HG03575 (cell line): ENCODE measurements at regions not wholly inside any gene's neighbourhood (a gene's known extent, or its start where the extent isn't known, plus 50 kb on each side); places are given as distances from the start of the nearest gene placed in this dataset.

Experiments used
- ATAC-seq: cut with Tn5 transposase; IDR thresholded peaks from one replicate; pipeline ENCODE4 v1.9.1; 2021; ENCODE audit not compliant: unreplicated experiment, insufficient number of reproducible peaks, low FRiP score; ENCODE audit errors: extremely low read depth

DNA sequence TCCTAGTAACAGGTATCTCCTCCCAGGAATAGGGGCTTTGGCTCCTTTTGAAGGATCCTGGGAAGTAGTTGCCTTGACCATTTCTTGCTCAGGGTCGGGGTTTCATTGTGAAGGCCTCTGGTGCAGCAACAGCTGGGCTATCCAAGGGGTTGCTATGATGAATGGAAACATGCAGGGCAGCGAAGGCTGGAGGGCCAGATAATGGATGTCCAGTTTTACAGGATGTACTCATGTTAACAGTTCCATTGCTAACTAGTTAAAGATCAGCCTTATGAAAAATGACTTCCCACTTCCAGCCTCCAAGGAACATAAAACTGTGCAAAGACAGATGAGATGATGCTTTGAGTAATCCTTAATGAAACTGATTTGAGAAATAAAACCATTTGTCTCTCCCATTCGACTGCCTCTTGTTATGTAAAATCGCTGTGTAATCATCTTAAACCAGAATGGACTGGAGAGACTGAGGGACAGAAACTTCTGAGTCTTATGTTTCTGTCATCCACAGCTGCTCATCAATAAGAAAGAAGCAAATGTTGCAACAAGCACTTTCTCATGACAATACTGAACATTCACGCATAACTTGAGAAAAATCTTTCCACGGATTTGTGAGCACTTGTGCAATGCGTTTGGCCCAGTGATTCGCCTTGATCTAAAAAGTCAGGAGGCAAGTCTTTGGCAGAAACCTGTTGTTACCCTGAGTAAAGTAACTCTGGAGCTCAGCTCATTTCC, 473.5 kb upstream of the RGMA start:
- no peak for ATAC-seq

DNA sequence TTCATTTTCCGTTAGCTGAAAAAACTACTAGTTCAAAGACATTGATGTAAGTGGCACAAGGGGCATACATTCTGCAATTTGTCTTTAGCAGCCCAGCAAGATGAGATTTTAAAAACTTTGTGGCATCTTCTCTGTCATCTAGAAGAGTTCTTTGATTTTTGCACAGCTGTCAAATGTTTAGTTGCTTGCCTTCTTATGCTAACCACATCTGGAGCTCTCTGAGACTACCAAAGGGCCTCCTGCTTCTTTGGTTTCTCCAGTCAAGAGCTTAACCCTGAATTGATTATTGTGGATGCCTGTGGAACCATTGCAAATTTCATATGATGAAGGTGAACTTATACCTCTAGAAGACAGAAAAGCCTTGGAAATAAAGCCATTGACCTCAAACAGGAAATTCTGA, 468.7 kb upstream of the RGMA start:
- ATAC-seq = no peak

DNA sequence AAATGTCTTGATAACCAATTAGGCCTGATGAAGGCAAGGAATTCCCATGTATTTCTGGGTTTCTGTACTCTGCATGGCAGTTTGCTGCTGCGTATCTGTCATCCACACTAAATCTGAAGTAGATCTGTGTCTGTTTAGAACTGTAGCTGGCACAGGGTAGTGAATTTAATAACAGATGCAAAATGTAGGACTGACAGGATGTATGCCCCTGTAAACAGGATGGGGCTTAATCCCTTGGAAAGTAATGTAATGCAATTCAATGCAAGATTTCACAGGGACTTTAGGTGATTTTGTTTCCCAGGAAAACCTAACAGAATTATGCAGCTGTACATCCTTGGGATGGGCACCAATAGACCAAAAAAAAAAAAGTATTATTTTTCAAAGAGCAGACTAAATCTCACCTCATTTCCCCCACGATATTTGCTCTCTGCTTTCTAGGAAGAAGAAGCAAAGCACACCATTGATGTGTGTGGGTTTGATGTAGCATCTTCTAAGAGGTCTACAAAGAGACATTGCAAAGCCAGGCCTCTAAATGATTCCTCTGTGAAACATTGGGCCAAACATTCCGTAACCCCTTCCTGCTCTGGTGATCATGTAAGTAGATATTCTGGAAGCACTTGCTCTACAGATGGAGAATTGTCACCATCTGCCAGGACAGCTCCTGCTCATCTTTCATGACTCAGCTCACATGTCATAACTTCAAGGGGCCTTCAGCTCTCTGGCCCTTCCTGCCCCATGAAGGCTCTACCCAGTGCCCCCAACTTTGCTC, 464.3 kb upstream of the RGMA start:
- ATAC-seq = no peak

DNA sequence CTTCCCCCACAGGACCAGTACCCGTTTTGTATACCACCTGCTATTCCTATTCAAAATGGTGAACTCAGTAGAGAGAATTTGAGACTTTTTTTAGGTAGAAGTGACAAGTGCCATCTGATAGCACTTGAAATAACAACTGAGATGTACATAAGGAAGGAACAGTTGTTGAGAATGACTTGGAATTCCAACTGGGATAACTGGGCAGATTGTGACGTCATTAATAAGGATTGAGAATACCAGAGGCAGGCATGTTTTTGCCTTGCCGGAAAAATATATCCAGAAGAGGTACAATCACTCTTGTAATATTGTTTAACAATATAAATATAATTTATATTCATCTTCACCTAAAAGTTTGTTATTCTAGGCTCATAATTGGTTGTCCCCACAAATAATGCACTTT, 454.1 kb upstream of the RGMA start:
- no peak for ATAC-seq

- ATAC-seq = no peak
These were observed 438.5 kb upstream of the RGMA start for GRCh38 chr15:93527374-93528050.

- no peak for ATAC-seq
These were observed 435.4 kb upstream of the RGMA start for GRCh38 chr15:93524432-93524831.

DNA sequence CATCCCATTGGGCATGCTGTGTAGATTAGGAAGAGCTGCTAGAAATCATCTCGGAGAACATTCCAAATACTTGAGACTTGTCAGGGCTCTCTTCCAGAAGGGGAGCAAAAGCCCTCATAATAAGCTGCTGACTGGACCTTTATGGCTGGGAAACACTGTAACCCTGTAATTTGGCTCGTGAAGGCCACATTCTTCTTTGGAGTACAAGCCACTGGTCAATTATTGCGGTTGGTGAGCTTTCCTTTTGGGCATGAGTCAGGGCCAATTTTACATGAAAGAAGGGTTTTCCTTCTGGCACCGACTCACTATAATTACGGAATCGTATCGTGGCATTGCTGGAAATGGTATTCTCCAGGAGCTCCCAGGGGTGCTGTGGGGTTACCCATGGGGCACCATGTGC, 434.5 kb upstream of the RGMA start:
- ATAC-seq = no peak

DNA sequence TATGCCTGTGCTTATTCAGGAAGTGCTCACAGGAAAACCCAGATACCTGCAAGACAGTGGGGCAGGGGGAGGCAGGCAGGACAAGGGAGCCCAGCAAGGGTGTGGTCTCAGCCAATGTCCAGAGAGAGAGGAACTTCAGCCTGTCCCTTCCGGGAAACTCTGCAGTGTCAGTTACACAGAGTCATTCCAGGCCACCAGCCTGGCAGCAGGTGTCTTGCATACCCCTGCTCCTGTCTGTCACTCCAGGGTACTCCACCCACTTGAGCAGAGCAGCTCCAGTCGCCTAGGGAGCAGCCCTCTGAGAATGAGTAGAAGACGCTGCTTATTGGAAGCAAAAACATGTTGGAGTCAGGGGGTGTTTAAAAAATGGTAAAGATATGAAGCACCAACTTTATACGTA, 431.2 kb upstream of the RGMA start:
- ATAC-seq = no peak

DNA sequence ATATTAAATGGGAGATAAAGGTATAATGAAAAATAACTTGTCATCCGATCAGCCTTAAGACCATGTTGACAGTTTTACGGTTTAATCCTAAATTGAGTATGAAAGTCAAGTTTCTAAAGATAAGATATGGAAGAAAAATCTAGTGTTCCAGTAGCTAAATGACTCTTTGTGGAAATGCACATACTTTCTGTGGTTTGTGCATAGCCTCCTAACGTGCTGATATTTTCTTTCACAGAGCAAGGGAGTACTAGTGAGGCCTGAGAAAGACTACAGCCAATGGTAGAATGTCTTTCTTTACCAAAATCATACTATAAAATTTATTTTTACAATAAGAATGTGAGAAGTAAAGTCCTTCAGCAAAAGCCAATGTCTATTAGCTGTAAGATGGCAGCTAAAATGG, 430.6 kb upstream of the RGMA start:
- ATAC-seq = no peak

DNA sequence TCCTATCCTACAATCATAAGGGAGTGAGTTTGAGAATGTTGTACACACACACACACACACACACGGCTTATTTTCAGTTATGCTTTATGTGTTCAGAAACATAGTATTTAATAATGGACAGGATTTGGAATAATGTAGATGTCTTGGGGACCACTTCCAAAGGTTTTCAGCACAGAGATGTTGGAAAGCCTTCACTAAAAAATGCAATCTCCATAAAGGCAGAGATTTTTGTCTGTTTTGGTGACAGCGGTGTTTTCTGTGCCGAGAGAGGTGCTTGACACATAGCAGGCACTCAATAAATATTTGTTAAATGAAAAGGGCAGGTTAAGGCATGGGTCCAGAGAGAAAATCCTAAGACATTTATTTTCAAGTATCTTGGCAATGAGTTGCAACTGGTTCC, 428.2 kb upstream of the RGMA start:
- no peak for ATAC-seq

DNA sequence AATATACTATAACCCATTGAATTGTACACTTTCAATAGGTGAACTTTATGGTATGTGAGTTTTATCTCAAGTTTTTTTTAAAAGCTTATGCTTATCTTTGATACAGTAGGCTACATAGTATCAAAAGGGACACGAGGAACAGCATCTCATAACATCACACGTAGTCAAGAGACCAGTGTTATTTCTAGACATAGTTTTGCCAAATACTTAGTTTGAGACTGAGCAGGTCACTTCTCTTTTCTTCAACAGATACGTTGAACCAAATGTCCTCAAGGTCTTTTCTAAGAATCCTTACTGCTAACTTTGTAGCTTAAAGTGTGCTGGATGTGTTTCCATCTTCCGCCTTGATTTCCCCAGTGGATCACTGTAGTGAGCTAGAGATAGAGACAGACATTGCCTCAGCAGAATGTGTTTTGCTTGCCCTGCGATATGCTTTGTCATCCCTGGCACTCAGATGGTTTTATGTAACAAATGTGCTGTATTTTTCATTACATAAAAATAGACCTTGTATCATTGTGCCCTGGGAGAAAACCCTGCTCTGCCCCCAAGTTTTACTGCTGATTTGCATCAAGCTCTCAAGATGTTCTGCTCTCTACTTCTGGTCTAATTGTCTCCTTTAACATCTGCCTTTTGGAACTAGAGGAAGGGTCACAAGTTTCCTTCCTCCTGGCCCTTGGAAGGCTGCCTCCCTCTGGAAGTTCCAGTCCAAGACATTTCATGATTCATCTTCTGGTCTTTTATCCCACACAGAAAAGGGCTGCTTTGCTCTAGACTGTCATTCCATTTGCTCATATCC, 426.4 kb upstream of the RGMA start:
- ATAC-seq = no peak

- no peak for ATAC-seq
These were observed 417.6 kb upstream of the RGMA start for GRCh38 chr15:93506646-93507045.

GRCh38 chr15:93505506-93505905, 416.5 kb upstream of the RGMA start:
- no peak for ATAC-seq

- no peak for ATAC-seq
These were observed 412.9 kb upstream of the RGMA start for GRCh38 chr15:93501946-93502345.

DNA sequence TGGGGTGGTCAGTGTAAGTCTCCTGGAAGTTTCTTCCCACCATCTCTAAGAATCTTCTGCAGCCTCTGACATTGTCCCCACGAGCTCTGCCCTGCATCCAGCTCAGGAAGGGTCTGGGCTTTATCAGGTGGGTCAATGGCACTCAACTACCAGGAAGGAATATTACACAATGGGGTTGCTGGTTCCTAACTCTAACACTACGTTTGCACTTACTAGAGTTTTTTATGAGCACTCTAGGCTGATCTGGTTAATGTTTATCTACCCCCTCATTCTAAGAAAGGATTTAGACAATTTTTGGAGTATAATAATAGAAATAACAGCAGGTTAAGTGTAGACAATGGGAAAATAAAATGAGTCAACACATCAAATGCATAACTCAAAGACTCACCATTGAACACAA, 411.1 kb upstream of the RGMA start:
- ATAC-seq = no peak

DNA sequence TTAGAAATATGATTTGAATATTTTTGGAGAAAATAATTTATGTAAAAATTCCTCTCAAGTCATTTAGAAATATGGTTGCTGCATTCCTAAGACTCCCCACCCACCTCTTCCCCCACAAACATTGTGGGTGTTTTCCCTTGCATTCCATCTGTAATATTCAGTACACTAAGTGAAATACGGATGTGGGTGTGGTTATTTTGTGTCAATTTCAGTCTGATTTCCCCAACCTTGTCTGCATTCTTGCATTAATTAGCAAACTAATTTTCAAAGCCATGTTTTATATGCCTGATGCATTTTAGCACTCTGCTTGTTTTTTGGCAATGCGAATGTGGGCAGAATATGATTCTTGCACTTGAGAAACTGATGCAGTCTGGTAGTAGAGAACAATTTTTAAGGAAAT, 408.3 kb upstream of the RGMA start:
- no peak for ATAC-seq

DNA sequence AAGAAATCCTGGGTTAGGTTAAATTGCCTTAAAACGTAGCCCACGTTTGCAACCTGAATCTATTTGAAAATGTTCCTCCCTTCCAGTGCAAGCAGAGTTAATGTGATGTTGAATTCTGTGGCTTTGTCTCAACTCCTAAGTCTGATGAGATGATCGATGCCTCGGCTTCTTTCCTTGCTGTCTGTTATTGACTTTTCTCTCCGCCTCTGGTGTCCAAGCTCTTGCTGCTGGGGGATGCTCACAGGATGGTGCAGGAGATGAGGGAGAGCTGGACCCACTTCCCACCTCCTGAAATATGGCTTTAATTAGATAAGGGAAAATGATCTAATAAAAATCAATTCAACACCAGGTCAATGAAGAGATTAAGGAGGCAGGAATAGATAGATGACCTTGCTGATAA, 407.9 kb upstream of the RGMA start:
- no peak for ATAC-seq

- ATAC-seq = no peak
These were observed 407.0 kb upstream of the RGMA start for GRCh38 chr15:93495799-93496637.

GRCh38 chr15:93493172-93493571, 404.2 kb upstream of the RGMA start:
- ATAC-seq = no peak
